ENCODE measurements at regions not wholly inside any gene's neighbourhood (a gene's known extent, or its start where the extent isn't known, plus 50 kb on each side); places are given as distances from the start of the nearest gene placed in this dataset.
A peak's percentile ranks its signal among the peaks of the same experiment; 100 is the strongest.

GRCh38 chr6:63371104-63371715, 51.4 kb upstream of the LGSN start:
- no peak for TF ChIP-seq Cebpa-rat (IDR thresholded peaks at IDR 0.05)
- Histone ChIP-seq H3K4me2 (peak overlapping the region in 7 of 11 experiments; percentile 3 to 52 (median 44); a peak in 10 of 22 replicates), H3K9me3 (replicated peaks in 1 of 11) (peaks cover 0 to 13% (median 0%) of the 10 kb centered on the region in 11 experiments; a peak in 4 of 22 replicates), H3K27ac (peak overlapping the region in 1 of 11 experiments; percentile 19; a peak in 1 of 22 replicates), H3K4me1 (peaks cover 0 to 25% (median 17%) of the 10 kb centered on the region in 10 experiments; a peak in 11 of 20 replicates), H3K36me3 (no peaks in the 10 kb centered on the region), H3K4me3 (no peak overlapping the region), H4K20me1 (no peaks in the 10 kb centered on the region), H3K9ac (no peak overlapping the region), H3K27me3 (no peaks in the 10 kb centered on the region)

- no peak overlapping the region for H3K4me3 ChIP-seq
- no peak for TF ChIP-seq Cebpa-rat (IDR thresholded peaks at IDR 0.05)
- peaks cover under 1 to 20% (median 6%) of the 10 kb centered on the region in 11 experiments; a peak in 15 of 22 replicates for H3K9me3 ChIP-seq (replicated peaks in 1 of 11)
Observed at GRCh38 chr6:63372951-63373533, 53.3 kb upstream of the LGSN start.

GRCh38 chr6:63389191-63389844, 69.5 kb upstream of the LGSN start:
- H3K27me3 ChIP-seq, result peaks cover 0 to 44% (median 0%) of the 10 kb centered on the region in 11 experiments; a peak in 5 of 22 replicates
- peaks cover 0 to 7% (median 0%) of the 10 kb centered on the region in 11 experiments; a peak in 2 of 22 replicates for H3K9me3 ChIP-seq (replicated peaks in 1 of 11)
- no peaks in the 10 kb centered on the region for H4K20me1 ChIP-seq
- H3K9ac ChIP-seq, result no peak overlapping the region
- no peak overlapping the region for H3K4me3 ChIP-seq
- TF ChIP-seq Cebpa-rat (IDR thresholded peaks at IDR 0.05), result no peak
- peaks cover 0 to 7% (median 6%) of the 10 kb centered on the region in 10 experiments; a peak in 15 of 20 replicates for H3K4me1 ChIP-seq
- no peak overlapping the region for H3K27ac ChIP-seq
- no peak overlapping the region for H3K4me2 ChIP-seq
- H3K36me3 ChIP-seq, result no peaks in the 10 kb centered on the region

More at GRCh38 chr6:63372951-63373533, 53.3 kb upstream of the LGSN start:
- no peak overlapping the region for H3K9ac ChIP-seq
- no peaks in the 10 kb centered on the region for H4K20me1 ChIP-seq
- peaks cover 0 to 25% (median 17%) of the 10 kb centered on the region in 10 experiments; a peak in 11 of 20 replicates for H3K4me1 ChIP-seq
- H3K4me2 ChIP-seq, result no peak overlapping the region
- no peak overlapping the region for H3K27ac ChIP-seq
- peaks cover 0 to 8% (median 0%) of the 10 kb centered on the region in 11 experiments; a peak in 1 of 22 replicates for H3K27me3 ChIP-seq
- no peaks in the 10 kb centered on the region for H3K36me3 ChIP-seq

GRCh38 chr6:63391203-63391970, 71.6 kb upstream of the LGSN start:
- H3K27ac ChIP-seq, result no peak overlapping the region

GRCh38 chr6:63392092-63392724, 72.4 kb upstream of the LGSN start:
- no peaks in the 10 kb centered on the region for H3K36me3 ChIP-seq
- no peaks in the 10 kb centered on the region for H3K4me1 ChIP-seq
- no peak overlapping the region for H3K4me2 ChIP-seq

More at GRCh38 chr6:63391203-63391970, 71.6 kb upstream of the LGSN start:
- Histone ChIP-seq H3K9me3 (replicated peaks in 1 of 11) (peaks cover 0 to 7% (median 0%) of the 10 kb centered on the region in 11 experiments; a peak in 2 of 22 replicates), H3K9ac (no peak overlapping the region), H3K4me2 (no peak overlapping the region), H3K36me3 (no peaks in the 10 kb centered on the region), H3K4me1 (no peaks in the 10 kb centered on the region), H3K27me3 (peaks cover 0 to 23% (median 0%) of the 10 kb centered on the region in 11 experiments; a peak in 3 of 22 replicates), H4K20me1 (no peaks in the 10 kb centered on the region), H3K4me3 (no peak overlapping the region)
- TF ChIP-seq Cebpa-rat (IDR thresholded peaks at IDR 0.05), result no peak

GRCh38 chr6:63394656-63395308, 75.0 kb upstream of the LGSN start:
- H3K9ac ChIP-seq, result no peak overlapping the region
- no peaks in the 10 kb centered on the region for H3K36me3 ChIP-seq
- peaks cover 0 to 7% (median 0%) of the 10 kb centered on the region in 11 experiments; a peak in 1 of 22 replicates for H3K9me3 ChIP-seq (replicated peaks in 1 of 11)
- no peak overlapping the region for H3K4me3 ChIP-seq
- no peak overlapping the region for H3K4me2 ChIP-seq
- H3K4me1 ChIP-seq, result no peaks in the 10 kb centered on the region
- no peak overlapping the region for H3K27ac ChIP-seq
- H4K20me1 ChIP-seq, result no peaks in the 10 kb centered on the region
- TF ChIP-seq Cebpa-rat (IDR thresholded peaks at IDR 0.05), result no peak
- H3K27me3 ChIP-seq, result peaks cover 0 to 7% (median 0%) of the 10 kb centered on the region in 11 experiments; a peak in 1 of 22 replicates

More at GRCh38 chr6:63392092-63392724, 72.4 kb upstream of the LGSN start:
- H3K27ac ChIP-seq, result no peak overlapping the region
- no peak overlapping the region for H3K4me3 ChIP-seq
- H4K20me1 ChIP-seq, result no peaks in the 10 kb centered on the region
- no peak overlapping the region for H3K9ac ChIP-seq
- peaks cover 0 to 16% (median 0%) of the 10 kb centered on the region in 11 experiments; a peak in 3 of 22 replicates for H3K27me3 ChIP-seq
- H3K9me3 ChIP-seq (replicated peaks in 1 of 11), result peaks cover 0 to 7% (median 0%) of the 10 kb centered on the region in 11 experiments; a peak in 1 of 22 replicates
- TF ChIP-seq Cebpa-rat (IDR thresholded peaks at IDR 0.05), result no peak

- H3K4me1 ChIP-seq, result no peaks in the 10 kb centered on the region
- H4K20me1 ChIP-seq, result no peaks in the 10 kb centered on the region
- no peak for TF ChIP-seq Cebpa-rat (IDR thresholded peaks at IDR 0.05)
- H3K27ac ChIP-seq, result no peak overlapping the region
- no peaks in the 10 kb centered on the region for H3K36me3 ChIP-seq
- H3K9ac ChIP-seq, result no peak overlapping the region
- peaks cover 0 to 7% (median 0%) of the 10 kb centered on the region in 11 experiments; a peak in 1 of 22 replicates for H3K9me3 ChIP-seq (replicated peaks in 1 of 11)
- H3K4me2 ChIP-seq, result no peak overlapping the region
- H3K27me3 ChIP-seq, result peaks cover 0 to 7% (median 0%) of the 10 kb centered on the region in 11 experiments; a peak in 1 of 22 replicates
- no peak overlapping the region for H3K4me3 ChIP-seq
Observed at GRCh38 chr6:63395381-63395780, 75.6 kb upstream of the LGSN start.

GRCh38 chr6:63403725-63404124, 83.9 kb upstream of the LGSN start:
- Histone ChIP-seq H3K27ac (no peak overlapping the region), H3K27me3 (no peaks in the 10 kb centered on the region), H3K36me3 (no peaks in the 10 kb centered on the region), H3K9ac (no peak overlapping the region), H3K9me3 (replicated peaks in 1 of 11) (no peaks in the 10 kb centered on the region), H3K4me2 (no peak overlapping the region), H3K4me3 (no peak overlapping the region), H4K20me1 (no peaks in the 10 kb centered on the region), H3K4me1 (no peaks in the 10 kb centered on the region)
- no peak for TF ChIP-seq Cebpa-rat (IDR thresholded peaks at IDR 0.05)
